Trophoblast cell (in vitro differentiated cells and primary cell): ENCODE measurements at regions not wholly inside any gene's neighbourhood (a gene's known extent, or its start where the extent isn't known, plus 50 kb on each side); places are given as distances from the start of the nearest gene placed in this dataset.
A peak's percentile ranks its signal among the peaks of the same experiment; 100 is the strongest.

Source experiments
- DNase-seq, 2 donors: peaks; one replicate each; pipeline ENCODE4 v3.0.0-alpha.2; 2016
- H2AFZ ChIP-seq: 2 replicates; pipeline ENCODE4 v1.6.1; 2013; ENCODE audit warnings: low read length, moderate library complexity, mild to moderate bottlenecking; ENCODE audit not compliant: insufficient read depth, poor library complexity
- H2AK5ac ChIP-seq: 2 replicates; pipeline ENCODE4 v1.6.1; 2013; ENCODE audit warnings: mild to moderate bottlenecking, low read length
- H2BK120ac ChIP-seq: 2 replicates; pipeline ENCODE4 v1.6.1; 2013; ENCODE audit warnings: low read length, mild to moderate bottlenecking, moderate library complexity; ENCODE audit not compliant: insufficient read depth, poor library complexity
- H2BK12ac ChIP-seq: 2 replicates; pipeline ENCODE4 v1.6.1; 2013; ENCODE audit warnings: mild to moderate bottlenecking, low read length, moderate library complexity
- H2BK5ac ChIP-seq: 2 replicates; pipeline ENCODE4 v1.6.1; 2013; ENCODE audit warnings: low read length, low read depth, moderate library complexity, mild to moderate bottlenecking; ENCODE audit not compliant: poor library complexity
- H3K14ac ChIP-seq: 2 replicates; pipeline ENCODE4 v1.6.1; 2013; ENCODE audit warnings: mild to moderate bottlenecking, low read length
- H3K18ac ChIP-seq: 2 replicates; pipeline ENCODE4 v1.6.1; 2013; ENCODE audit warnings: mild to moderate bottlenecking, low read length
- H3K23ac ChIP-seq: 2 replicates; pipeline ENCODE4 v1.6.1; 2013; ENCODE audit warnings: low read length
- H3K27ac ChIP-seq: 2 replicates; pipeline ENCODE4 v1.5.1; 2013; ENCODE audit warnings: low read depth, mild to moderate bottlenecking, inconsistent platforms, low read length, moderate library complexity
- H3K27me3 ChIP-seq: 2 replicates; pipeline ENCODE4 v1.6.1; 2013; ENCODE audit warnings: inconsistent platforms, mild to moderate bottlenecking, low read length, moderate library complexity; ENCODE audit not compliant: insufficient read depth
- H3K36me3 ChIP-seq, 2 experiments: 1 replicate in 1 of 2; 2 replicates in 1 of 2; pipeline ENCODE4 v1.6.1; 2013; ENCODE audit warnings: low read length in 2 of 2, mild to moderate bottlenecking in 2 of 2, moderate library complexity in 1 of 2; ENCODE audit not compliant: insufficient read depth in 2 of 2, control insufficient read depth in 1 of 2
- H3K4ac ChIP-seq: 2 replicates; pipeline ENCODE4 v1.6.1; 2013; ENCODE audit warnings: low read depth, mild to moderate bottlenecking, low read length, moderate library complexity
- H3K4me1 ChIP-seq, 2 experiments: 1 replicate in 1 of 2; 2 replicates in 1 of 2; pipeline ENCODE4 v1.6.1; 2013; ENCODE audit warnings: low read length in 2 of 2, mild to moderate bottlenecking in 2 of 2, moderate library complexity in 1 of 2; ENCODE audit not compliant: insufficient read depth in 2 of 2, control insufficient read depth in 1 of 2
- H3K4me2 ChIP-seq: 2 replicates; pipeline ENCODE4 v1.6.1; 2013; ENCODE audit warnings: inconsistent platforms, mild to moderate bottlenecking, low read length, moderate library complexity
- H3K4me3 ChIP-seq: 2 replicates; pipeline ENCODE4 v1.5.1; 2013; ENCODE audit warnings: mild to moderate bottlenecking, low read depth, low read length, inconsistent platforms
- H3K79me1 ChIP-seq: one replicate; pipeline ENCODE4 v1.6.1; 2013; ENCODE audit warnings: low read length
- H3K79me2 ChIP-seq: 2 replicates; pipeline ENCODE4 v1.6.1; 2013; ENCODE audit warnings: low read length, mild to moderate bottlenecking; ENCODE audit not compliant: control insufficient read depth, insufficient read depth, poor library complexity
- H3K9ac ChIP-seq: 2 replicates; pipeline ENCODE4 v1.6.1; 2013; ENCODE audit warnings: mild to moderate bottlenecking, low read length
- H3K9me3 ChIP-seq: 2 replicates; pipeline ENCODE4 v1.6.1; 2013; ENCODE audit warnings: low read depth, mild to moderate bottlenecking, control low read depth, inconsistent platforms, low read length; ENCODE audit not compliant: insufficient read depth
- H4K12ac ChIP-seq: 2 replicates; pipeline ENCODE4 v1.6.1; 2013; ENCODE audit warnings: low read depth, mild to moderate bottlenecking, low read length, moderate library complexity
- H4K8ac ChIP-seq: 2 replicates; pipeline ENCODE4 v1.6.1; 2013; ENCODE audit warnings: low read depth, mild to moderate bottlenecking, low read length, moderate library complexity
- H4K91ac ChIP-seq: one replicate; pipeline ENCODE4 v1.6.1; 2013; ENCODE audit warnings: low read depth, mild to moderate bottlenecking, low read length, moderate library complexity
- WGBS: extraction: QIAGEN DNeasy Blood & Tissue Kit; methylation state at CpG from one replicate; pipeline ENCODE4 v1.1.7; 2013; ENCODE audit warnings: missing lambda C conversion rate; ENCODE audit not compliant: insufficient read length, insufficient coverage; ENCODE audit errors: extremely low coverage; 5-methylcytosine and 5-hydroxymethylcytosine counted together

DNA sequence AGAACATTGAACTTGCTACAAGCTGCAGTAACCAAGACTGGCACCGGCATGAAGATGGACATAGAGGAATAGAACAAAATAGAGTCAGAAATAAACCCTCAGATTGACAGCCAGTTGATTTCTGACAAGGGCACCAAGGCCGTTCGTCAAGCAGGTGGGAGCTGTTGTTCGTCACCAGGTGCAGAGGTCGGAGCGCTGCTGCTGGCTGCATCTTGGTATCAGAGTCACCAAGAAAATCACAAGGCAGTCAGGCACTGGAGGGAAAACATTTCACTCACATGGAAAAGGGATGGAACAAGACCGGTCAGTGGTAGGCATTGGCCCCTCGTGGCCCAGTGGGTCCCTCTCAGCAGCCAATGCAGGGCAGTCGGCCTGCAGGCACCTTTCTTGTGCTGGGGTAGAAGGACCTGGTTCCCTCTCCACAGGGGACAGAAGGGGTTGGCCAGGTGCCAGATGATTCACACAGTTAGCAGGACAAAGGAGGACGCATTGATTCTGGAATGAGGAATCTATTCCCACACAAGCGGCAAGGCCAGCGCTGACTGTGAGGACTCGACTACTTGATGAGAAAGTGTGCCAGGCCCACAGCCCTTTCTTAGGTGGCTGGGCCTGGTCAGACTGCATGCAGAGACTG lies 115.8 kb upstream of the FGF3 start:
- WGBS: no CpG with 5 or more reads among the region's 13 CpGs

GRCh38 chr11:69935941-69936505 lies 116.8 kb upstream of the FGF3 start:
- Histone ChIP-seq H3K4me2 (no peak overlapping the region), H3K9ac (no peak overlapping the region), H3K27me3 (no peaks in the 10 kb centered on the region), H3K79me1 (no peaks in the 10 kb centered on the region), H2AFZ (no peak overlapping the region), H3K4me1 (no peaks in the 10 kb centered on the region), H3K23ac (no peak overlapping the region), H3K4me3 (no peak overlapping the region), H3K18ac (no peak overlapping the region), H4K91ac (no peak overlapping the region), H2AK5ac (no peak overlapping the region), H2BK120ac (no peak overlapping the region), H2BK12ac (no peak overlapping the region), H3K4ac (no peak overlapping the region), H4K8ac (no peak overlapping the region), H3K27ac (no peak overlapping the region), H2BK5ac (no peak overlapping the region), H3K9me3 (peaks cover 2% of the 10 kb centered on the region), H3K14ac (no peak overlapping the region), H3K36me3 (no peaks in the 10 kb centered on the region), H3K79me2 (peaks cover 2% of the 10 kb centered on the region), H4K12ac (no peak overlapping the region)
- no peak for DNase-seq

More for the DNA sequence above, 115.8 kb upstream of the FGF3 start:
- Histone ChIP-seq H3K79me2 (no peaks in the 10 kb centered on the region), H3K9ac (no peak overlapping the region), H4K8ac (no peak overlapping the region), H4K12ac (no peak overlapping the region), H3K4me3 (no peak overlapping the region), H2BK12ac (no peak overlapping the region), H3K36me3 (no peaks in the 10 kb centered on the region), H3K79me1 (no peaks in the 10 kb centered on the region), H2AFZ (no peak overlapping the region), H4K91ac (no peak overlapping the region), H3K18ac (no peak overlapping the region), H2BK5ac (no peak overlapping the region), H3K4me2 (no peak overlapping the region), H3K4ac (no peak overlapping the region), H3K27ac (no peak overlapping the region), H3K9me3 (peaks cover 2% of the 10 kb centered on the region), H3K4me1 (no peaks in the 10 kb centered on the region), H2AK5ac (no peak overlapping the region), H3K14ac (no peak overlapping the region), H3K27me3 (no peaks in the 10 kb centered on the region), H2BK120ac (no peak overlapping the region), H3K23ac (peak overlapping the region; percentile 80)
- DNase-seq: peak; percentile 20 to 58

- peaks cover 2% of the 10 kb centered on the region for H3K79me2 ChIP-seq
Measured at GRCh38 chr11:69936771-69937170, 117.6 kb upstream of the FGF3 start.

GRCh38 chr11:69938206-69938605 lies 119.0 kb upstream of the FGF3 start:
- Histone ChIP-seq H3K4me1 (no peaks in the 10 kb centered on the region), H3K4ac (no peak overlapping the region), H2BK5ac (no peak overlapping the region), H2BK12ac (no peak overlapping the region), H4K12ac (no peak overlapping the region), H3K27me3 (no peaks in the 10 kb centered on the region), H4K91ac (no peak overlapping the region), H3K9me3 (peaks cover 5% of the 10 kb centered on the region), H3K18ac (no peak overlapping the region), H3K14ac (no peak overlapping the region), H3K4me2 (no peak overlapping the region), H2BK120ac (no peak overlapping the region), H3K79me1 (no peaks in the 10 kb centered on the region), H3K9ac (no peak overlapping the region), H2AK5ac (no peak overlapping the region), H3K79me2 (peaks cover 2% of the 10 kb centered on the region), H2AFZ (no peak overlapping the region), H4K8ac (no peak overlapping the region), H3K4me3 (no peak overlapping the region), H3K23ac (no peak overlapping the region), H3K27ac (no peak overlapping the region), H3K36me3 (no peaks in the 10 kb centered on the region)
- no peak for DNase-seq
- no CpG with 5 or more reads among the region's 13 CpGs for WGBS

More at GRCh38 chr11:69936771-69937170, 117.6 kb upstream of the FGF3 start:
- no peak overlapping the region for H3K9ac ChIP-seq
- no peaks in the 10 kb centered on the region for H3K79me1 ChIP-seq
- H3K27ac ChIP-seq: no peak overlapping the region
- H4K91ac ChIP-seq: no peak overlapping the region
- no peak overlapping the region for H4K12ac ChIP-seq
- H2BK12ac ChIP-seq: no peak overlapping the region
- no peaks in the 10 kb centered on the region for H3K36me3 ChIP-seq
- H3K4me2 ChIP-seq: no peak overlapping the region
- H3K18ac ChIP-seq: no peak overlapping the region
- H3K4me1 ChIP-seq: no peaks in the 10 kb centered on the region
- H3K27me3 ChIP-seq: no peaks in the 10 kb centered on the region
- no peak overlapping the region for H2BK120ac ChIP-seq
- no peak overlapping the region for H3K4me3 ChIP-seq
- no CpG with 5 or more reads among the region's 2 CpGs for WGBS
- no peak overlapping the region for H3K4ac ChIP-seq
- no peak overlapping the region for H3K23ac ChIP-seq
- no peak overlapping the region for H4K8ac ChIP-seq
- H2AK5ac ChIP-seq: no peak overlapping the region
- DNase-seq: no peak
- H3K9me3 ChIP-seq: peaks cover 2% of the 10 kb centered on the region
- H3K14ac ChIP-seq: no peak overlapping the region
- H2AFZ ChIP-seq: no peak overlapping the region
- H2BK5ac ChIP-seq: no peak overlapping the region
